H1 (cell line): ENCODE measurements at regions not wholly inside any gene's neighbourhood (a gene's known extent, or its start where the extent isn't known, plus 50 kb on each side); places are given as distances from the start of the nearest gene placed in this dataset.

Source experiments
- CTCF ChIA-PET: fragments of 300-600 bp; sonication (Branson Sonifier 250); formaldehyde crosslinking; loops from one replicate; lab custom pipeline; 2021; ENCODE audit not compliant: partially characterized antibody; lab: Charles Lee
- POLR2A ChIA-PET: fragments of 300-600 bp; sonication (Branson Sonifier 250); formaldehyde crosslinking; loops from one replicate; lab custom pipeline; 2021; ENCODE audit warnings: inconsistent platforms; ENCODE audit not compliant: partially characterized antibody; lab: Charles Lee
- DNase-seq, 2 experiments: peaks; one replicate each; pipeline versions ENCODE4 v3.0.0 to v3.0.0-alpha.2; 2010 to 2022; ENCODE audit warnings: low spot score in 2 of 2, low read depth in 1 of 2, mixed read lengths in 1 of 2
- FAIRE-seq: peaks from 2 replicates; lab custom pipeline; 2011; peaks lifted over from hg19 to GRCh38; lab: Jason Lieb, UNC
- H2AFZ ChIP-seq: 2 replicates; pipeline ENCODE4 v1.8.1; 2012; ENCODE audit warnings: low read length, inconsistent platforms
- H2AK5ac ChIP-seq: 2 replicates; pipeline ENCODE4 v1.6.1; 2013; ENCODE audit warnings: low read depth, low read length
- H2BK120ac ChIP-seq: replicated peaks from 2 replicates; pipeline ENCODE3; 2013; ENCODE audit warnings: low read depth, low read length, inconsistent platforms
- H2BK12ac ChIP-seq: 2 replicates; pipeline ENCODE4 v1.6.1; 2013; ENCODE audit warnings: low read depth, low read length
- H2BK15ac ChIP-seq: 2 replicates; pipeline ENCODE4 v1.6.1; 2013; ENCODE audit warnings: low read length
- H2BK20ac ChIP-seq: 2 replicates; pipeline ENCODE4 v1.6.1; 2013; ENCODE audit warnings: low read length
- H2BK5ac ChIP-seq: 2 replicates; pipeline ENCODE4 v1.6.1; 2013; ENCODE audit warnings: low read depth, low read length
- H3K14ac ChIP-seq: 2 replicates; pipeline ENCODE4 v1.6.1; 2013; ENCODE audit warnings: inconsistent platforms; ENCODE audit not compliant: insufficient read length
- H3K18ac ChIP-seq: 2 replicates; pipeline ENCODE4 v1.6.1; 2013; ENCODE audit warnings: low read length; ENCODE audit errors: extremely low read depth
- H3K23ac ChIP-seq: 2 replicates; pipeline ENCODE4 v1.6.1; 2013; ENCODE audit warnings: inconsistent platforms; ENCODE audit not compliant: insufficient read length
- H3K23me2 ChIP-seq: 2 replicates; pipeline ENCODE4 v1.6.1; 2013; ENCODE audit warnings: low read depth, low read length
- H3K27ac ChIP-seq: 2 replicates; pipeline ENCODE4 v1.6.1; 2011; ENCODE audit warnings: low read depth, low read length, inconsistent platforms
- H3K27me3 ChIP-seq, 4 experiments: replicated peaks in 1 of 4; 1 replicate in 1 of 4; 2 replicates in 3 of 4; pipeline versions ENCODE4 v1.6.1 to v1.8.1; 2011 to 2013; ENCODE audit warnings: low read length in 3 of 4, mild to moderate bottlenecking in 3 of 4, inconsistent platforms in 2 of 4, mixed read lengths in 2 of 4, moderate library complexity in 1 of 4; ENCODE audit not compliant: control insufficient read depth in 3 of 4, insufficient read depth in 3 of 4; ENCODE audit errors: extremely low read depth in 1 of 4
- H3K36me3 ChIP-seq, 4 experiments: 2 replicates each; pipeline versions ENCODE4 v1.6.1 to v1.8.1; 2011 to 2013; ENCODE audit warnings: mild to moderate bottlenecking in 4 of 4, low read length in 3 of 4, moderate library complexity in 2 of 4, control low read depth in 1 of 4, inconsistent platforms in 1 of 4; ENCODE audit not compliant: insufficient read depth in 4 of 4, control insufficient read depth in 2 of 4
- H3K4ac ChIP-seq: replicated peaks from 2 replicates; pipeline ENCODE3; 2013; ENCODE audit warnings: low read length, low read depth, mixed read lengths, inconsistent platforms; ENCODE audit not compliant: insufficient read length
- H3K4me1 ChIP-seq, 4 experiments: replicated peaks in 1 of 4; 1 replicate in 1 of 4; 2 replicates in 3 of 4; pipeline versions ENCODE4 v1.6.1 to v1.8.1; 2011 to 2013; ENCODE audit warnings: low read length in 3 of 4, inconsistent platforms in 2 of 4, mixed read lengths in 1 of 4; ENCODE audit not compliant: insufficient read depth in 4 of 4, control insufficient read depth in 3 of 4
- H3K4me2 ChIP-seq, 2 experiments: 2 replicates each; pipeline versions ENCODE4 v1.6.1 to v1.8.1; 2011 to 2013; ENCODE audit warnings: low read depth in 2 of 2, low read length in 2 of 2, control low read depth in 1 of 2, inconsistent platforms in 1 of 2, mild to moderate bottlenecking in 1 of 2; ENCODE audit not compliant: insufficient read depth in 1 of 2
- H3K4me3 ChIP-seq, 4 experiments: fragments of 200-600, 300-600 bp in 1 of 4; sonication (generic), shearing (Covaris generic), sonication (Bioruptor Twin) in 1 of 4; 2 replicates each; pipeline versions ENCODE4 v1.5.1 to v1.8.1; 2011 to 2016; ENCODE audit warnings: low read length in 4 of 4, low read depth in 3 of 4, control low read depth in 2 of 4, inconsistent platforms in 2 of 4, mild to moderate bottlenecking in 2 of 4, mixed read lengths in 1 of 4, moderate library complexity in 1 of 4; ENCODE audit not compliant: insufficient read depth in 2 of 4; ENCODE audit errors: extremely low read depth in 1 of 4
- H3K56ac ChIP-seq: replicated peaks from 2 replicates; pipeline ENCODE3; 2013; ENCODE audit warnings: low read depth, mild to moderate bottlenecking, mixed read lengths, low read length, inconsistent platforms; ENCODE audit not compliant: insufficient read length
- H3K79me1 ChIP-seq: 2 replicates; pipeline ENCODE4 v1.6.1; 2013; ENCODE audit warnings: low read depth, low read length, control low read depth
- H3K79me2 ChIP-seq, 2 experiments: 2 replicates each; pipeline versions ENCODE4 v1.6.1 to v1.8.1; 2012 to 2013; ENCODE audit warnings: low read length in 2 of 2, mild to moderate bottlenecking in 2 of 2, inconsistent platforms in 1 of 2; ENCODE audit not compliant: insufficient read depth in 2 of 2, control insufficient read depth in 1 of 2
- H3K9ac ChIP-seq, 4 experiments: replicated peaks in 1 of 4; 1 replicate in 1 of 4; 2 replicates in 3 of 4; pipeline versions ENCODE4 v1.6.1 to v1.8.1; 2011 to 2013; ENCODE audit warnings: low read depth in 3 of 4, low read length in 3 of 4, control low read depth in 2 of 4, mild to moderate bottlenecking in 2 of 4, moderate library complexity in 2 of 4, inconsistent platforms in 1 of 4; ENCODE audit errors: extremely low read depth in 1 of 4
- H3K9me3 ChIP-seq, 2 experiments: 2 replicates each; pipeline versions ENCODE4 v1.6.1 to v1.8.1; 2012 to 2013; ENCODE audit warnings: mild to moderate bottlenecking in 2 of 2, moderate library complexity in 2 of 2, control low read depth in 1 of 2, inconsistent platforms in 1 of 2, low read depth in 1 of 2, low read length in 1 of 2, mixed read lengths in 1 of 2; ENCODE audit not compliant: insufficient read depth in 2 of 2
- H4K20me1 ChIP-seq, 2 experiments: replicated peaks in 1 of 2; 2 replicates each; pipeline versions ENCODE3 to v1.8.1; 2011 to 2013; ENCODE audit warnings: inconsistent platforms in 2 of 2, low read length in 2 of 2, mild to moderate bottlenecking in 1 of 2; ENCODE audit not compliant: insufficient read depth in 2 of 2, control insufficient read depth in 1 of 2
- H4K5ac ChIP-seq: 2 replicates; pipeline ENCODE4 v1.6.1; 2013; ENCODE audit warnings: low read length, low read depth, mixed read lengths, inconsistent platforms; ENCODE audit not compliant: insufficient read length
- H4K8ac ChIP-seq: 2 replicates; pipeline ENCODE4 v1.8.0; 2013; ENCODE audit warnings: mild to moderate bottlenecking, moderate library complexity, low read length, inconsistent platforms; ENCODE audit not compliant: insufficient read depth; ENCODE audit errors: extremely low read depth
- H4K91ac ChIP-seq: replicated peaks from 2 replicates; pipeline ENCODE3; 2013; ENCODE audit warnings: low read length, mixed read lengths, inconsistent platforms; ENCODE audit not compliant: insufficient read length
- BRCA1 ChIP-seq: IDR thresholded peaks from 2 replicates; pipeline ENCODE4 v1.6.1; 2012; ENCODE audit warnings: low read depth, low read length, improper control_type of control experiment
- CBX8 ChIP-seq: fragments of 300-800, 300-1000 bp; sonication (generic); IDR thresholded peaks from 2 replicates; pipeline ENCODE4 v1.7.1; 2016; ENCODE audit warnings: low read depth, low read length, borderline replicate concordance
- SP4 ChIP-seq: IDR thresholded peaks from 2 replicates; pipeline ENCODE4 v1.6.1; 2012; ENCODE audit warnings: low read length, inconsistent platforms
- WGBS, 2 experiments: shearing (Covaris generic) in 1 of 2; methylation state at CpG; one replicate each; pipeline versions ENCODE4 v1.1.6 to v1.1.7; 2013 to 2015; ENCODE audit warnings: low lambda C conversion rate in 2 of 2, mixed read lengths in 2 of 2, inconsistent platforms in 1 of 2, low coverage in 1 of 2, missing lambda C conversion rate in 1 of 2; ENCODE audit not compliant: insufficient replicate concordance in 2 of 2, insufficient coverage in 1 of 2, insufficient read length in 1 of 2; ENCODE audit errors: extremely low coverage in 1 of 2, missing lambda C conversion rate in 1 of 2; 5-methylcytosine and 5-hydroxymethylcytosine counted together

GRCh38 chr2:188889187-188889586 lies 85.0 kb upstream of the COL3A1 start:
- no peak overlapping the region for H4K91ac ChIP-seq
- TF ChIP-seq CBX8 (no peak), BRCA1 (no peak), SP4 (no peak)

More at GRCh38 chr2:188889187-188889586, 85.0 kb upstream of the COL3A1 start:
- ChIA-PET POLR2A (no interaction called here), CTCF (no interaction called here)
- whole genome bisulfite sequencing, 2 experiments: 93% methylated on average over 2 of the region's 2 CpGs; no CpG with 5 or more reads in 1 of the 2 experiments
- Histone ChIP-seq H3K4me3 (no peak overlapping the region), H2BK5ac (no peak overlapping the region), H2BK20ac (no peak overlapping the region), H3K4me1 (no peaks in the 10 kb centered on the region), H2AFZ (no peak overlapping the region), H4K20me1 (no peaks in the 10 kb centered on the region), H3K14ac (no peak overlapping the region), H3K36me3 (no peaks in the 10 kb centered on the region), H4K5ac (no peak overlapping the region), H3K79me2 (no peaks in the 10 kb centered on the region), H2BK15ac (no peak overlapping the region), H2AK5ac (no peak overlapping the region), H3K4ac (no peak overlapping the region), H3K18ac (no peak overlapping the region), H3K4me2 (no peak overlapping the region), H3K23ac (no peak overlapping the region), H3K9ac (no peak overlapping the region), H2BK12ac (no peak overlapping the region), H3K56ac (no peak overlapping the region), H2BK120ac (no peak overlapping the region), H3K9me3 (peaks cover 3% of the 10 kb centered on the region in 2 experiments; a peak in 3 of 4 replicates), H3K23me2 (no peaks in the 10 kb centered on the region), H3K27me3 (no peaks in the 10 kb centered on the region), H4K8ac (no peak overlapping the region), H3K79me1 (no peaks in the 10 kb centered on the region), H3K27ac (no peak overlapping the region)
- FAIRE-seq (no peak), DNase-seq (no peak)
